DND-41 (cell line): ENCODE measurements at regions not wholly inside any gene's neighbourhood (a gene's known extent, or its start where the extent isn't known, plus 50 kb on each side); places are given as distances from the start of the nearest gene placed in this dataset.

Experiments
- EZH2 ChIP-seq: IDR thresholded peaks from 3 replicates; pipeline ENCODE4 v1.6.1; 2012; ENCODE audit warnings: borderline replicate concordance, low read depth, mild to moderate bottlenecking, moderate library complexity, low read length, inconsistent platforms; ENCODE audit not compliant: severe bottlenecking
- TF ChIP-seq, protein P1 (sequence below): IDR thresholded peaks from 2 replicates; pipeline ENCODE4 v1.5.1; 2012; ENCODE audit warnings: borderline replicate concordance, low read length, moderate library complexity, mild to moderate bottlenecking; ENCODE audit not compliant: poor library complexity, severe bottlenecking; ENCODE audit errors: extremely low read depth

- TF ChIP-seq, protein P1, sequence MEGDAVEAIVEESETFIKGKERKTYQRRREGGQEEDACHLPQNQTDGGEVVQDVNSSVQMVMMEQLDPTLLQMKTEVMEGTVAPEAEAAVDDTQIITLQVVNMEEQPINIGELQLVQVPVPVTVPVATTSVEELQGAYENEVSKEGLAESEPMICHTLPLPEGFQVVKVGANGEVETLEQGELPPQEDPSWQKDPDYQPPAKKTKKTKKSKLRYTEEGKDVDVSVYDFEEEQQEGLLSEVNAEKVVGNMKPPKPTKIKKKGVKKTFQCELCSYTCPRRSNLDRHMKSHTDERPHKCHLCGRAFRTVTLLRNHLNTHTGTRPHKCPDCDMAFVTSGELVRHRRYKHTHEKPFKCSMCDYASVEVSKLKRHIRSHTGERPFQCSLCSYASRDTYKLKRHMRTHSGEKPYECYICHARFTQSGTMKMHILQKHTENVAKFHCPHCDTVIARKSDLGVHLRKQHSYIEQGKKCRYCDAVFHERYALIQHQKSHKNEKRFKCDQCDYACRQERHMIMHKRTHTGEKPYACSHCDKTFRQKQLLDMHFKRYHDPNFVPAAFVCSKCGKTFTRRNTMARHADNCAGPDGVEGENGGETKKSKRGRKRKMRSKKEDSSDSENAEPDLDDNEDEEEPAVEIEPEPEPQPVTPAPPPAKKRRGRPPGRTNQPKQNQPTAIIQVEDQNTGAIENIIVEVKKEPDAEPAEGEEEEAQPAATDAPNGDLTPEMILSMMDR, result no peak
- TF ChIP-seq EZH2, result no peak
These were observed 195.2 kb upstream of the CDH4 start for GRCh38 chr20:61056627-61057442.
